Adrenal gland (tissue), 5 donors: ENCODE measurements at regions not wholly inside any gene's neighbourhood (a gene's known extent, or its start where the extent isn't known, plus 50 kb on each side); places are given as distances from the start of the nearest gene placed in this dataset.

Experiments
- POLR2A ChIP-seq, 2 donors: fragments of 450-650 bp; IDR thresholded peaks; one replicate each; pipeline ENCODE4 v1.6.1; 2017; ENCODE audit warnings: antibody characterized with exemption in 2 of 2, mild to moderate bottlenecking in 2 of 2, moderate library complexity in 1 of 2
- TF ChIP-seq, protein P1 (sequence below), 6 experiments: fragments of 450-650 bp in 4 of 6; fragments of 200-600 bp in 2 of 6; sonication (generic) in 1 of 6; IDR thresholded peaks; 1 replicate in 5 of 6; 2 replicates in 1 of 6; pipeline versions ENCODE4 v1.5.1 to v1.8.0; 2016 to 2021; ENCODE audit warnings: antibody characterized with exemption in 6 of 6, mild to moderate bottlenecking in 2 of 6, moderate library complexity in 1 of 6
- donor health status: DM: no; HTN: no; CAD: no.

DNA sequence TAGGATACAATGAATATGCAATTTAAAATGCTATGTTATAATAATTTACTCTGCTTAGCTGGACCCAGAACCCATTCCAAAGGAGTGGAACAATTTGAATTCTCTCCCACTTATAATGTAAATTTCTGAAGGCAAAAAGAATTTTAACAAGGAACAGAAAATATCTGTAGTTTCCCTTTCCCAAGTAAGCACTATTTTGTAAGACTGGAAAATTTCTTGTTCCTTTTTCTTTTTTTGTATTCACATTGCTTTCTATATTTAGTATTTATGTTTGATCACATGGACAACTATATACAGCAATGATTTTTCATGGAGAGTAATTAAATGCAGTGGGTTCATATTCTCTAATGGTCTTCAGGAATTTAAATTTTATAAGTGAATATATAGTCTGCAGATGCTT, 127.4 kb downstream of the GPR85 start:
- TF ChIP-seq POLR2A (IDR thresholded peaks at IDR 0.05), result no peak
- TF ChIP-seq, protein P1, sequence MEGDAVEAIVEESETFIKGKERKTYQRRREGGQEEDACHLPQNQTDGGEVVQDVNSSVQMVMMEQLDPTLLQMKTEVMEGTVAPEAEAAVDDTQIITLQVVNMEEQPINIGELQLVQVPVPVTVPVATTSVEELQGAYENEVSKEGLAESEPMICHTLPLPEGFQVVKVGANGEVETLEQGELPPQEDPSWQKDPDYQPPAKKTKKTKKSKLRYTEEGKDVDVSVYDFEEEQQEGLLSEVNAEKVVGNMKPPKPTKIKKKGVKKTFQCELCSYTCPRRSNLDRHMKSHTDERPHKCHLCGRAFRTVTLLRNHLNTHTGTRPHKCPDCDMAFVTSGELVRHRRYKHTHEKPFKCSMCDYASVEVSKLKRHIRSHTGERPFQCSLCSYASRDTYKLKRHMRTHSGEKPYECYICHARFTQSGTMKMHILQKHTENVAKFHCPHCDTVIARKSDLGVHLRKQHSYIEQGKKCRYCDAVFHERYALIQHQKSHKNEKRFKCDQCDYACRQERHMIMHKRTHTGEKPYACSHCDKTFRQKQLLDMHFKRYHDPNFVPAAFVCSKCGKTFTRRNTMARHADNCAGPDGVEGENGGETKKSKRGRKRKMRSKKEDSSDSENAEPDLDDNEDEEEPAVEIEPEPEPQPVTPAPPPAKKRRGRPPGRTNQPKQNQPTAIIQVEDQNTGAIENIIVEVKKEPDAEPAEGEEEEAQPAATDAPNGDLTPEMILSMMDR (IDR thresholded peaks at IDR 0.05), result no peak
